ENCODE measurements at regions not wholly inside any gene's neighbourhood (a gene's known extent, or its start where the extent isn't known, plus 50 kb on each side); places are given as distances from the start of the nearest gene placed in this dataset.
"Not testable (repeated sequence)": the region's sequence is repeated elsewhere in the genome, so short reads cannot be mapped to it uniquely, and the experiment has no call there.

GRCh38 chr1:88523854-88524528, 160.1 kb upstream of the PKN2 start:
- DNase-seq = no peak

GRCh38 chr1:88526456-88526855, 157.6 kb upstream of the PKN2 start:
- DNase-seq = no peak

GRCh38 chr1:88528792-88529191, 155.3 kb upstream of the PKN2 start:
- DNase-seq = no peak

GRCh38 chr1:88529581-88529980, 154.5 kb upstream of the PKN2 start:
- DNase-seq = no peak

- DNase-seq = no peak
These were observed 153.8 kb upstream of the PKN2 start for GRCh38 chr1:88530246-88530645.

GRCh38 chr1:88537787-88538186, 146.3 kb upstream of the PKN2 start:
- DNase-seq = no peak

- DNase-seq = no peak
These were observed 145.7 kb upstream of the PKN2 start for GRCh38 chr1:88538222-88538899.

- no peak for DNase-seq
These were observed 143.8 kb upstream of the PKN2 start for GRCh38 chr1:88540255-88540654.

- no peak for DNase-seq
These were observed 142.5 kb upstream of the PKN2 start for GRCh38 chr1:88541596-88541995.

GRCh38 chr1:88544195-88544594, 139.9 kb upstream of the PKN2 start:
- no peak for DNase-seq

- no peak for DNase-seq
These were observed 134.5 kb upstream of the PKN2 start for GRCh38 chr1:88549536-88549935.

- DNase-seq = no peak
These were observed 131.8 kb upstream of the PKN2 start for GRCh38 chr1:88552226-88552625.

- DNase-seq = no peak
These were observed 127.1 kb upstream of the PKN2 start for GRCh38 chr1:88557014-88557413.

- no peak for DNase-seq
These were observed 123.5 kb upstream of the PKN2 start for GRCh38 chr1:88560621-88561020.

- DNase-seq = no peak
These were observed 121.1 kb upstream of the PKN2 start for GRCh38 chr1:88562991-88563390.

- no peak for DNase-seq
These were observed 117.3 kb upstream of the PKN2 start for GRCh38 chr1:88566615-88567387.

GRCh38 chr1:88571506-88571905, 112.6 kb upstream of the PKN2 start:
- DNase-seq = no peak

- no peak for DNase-seq
These were observed 104.5 kb upstream of the PKN2 start for GRCh38 chr1:88579598-88579997.

- no peak for DNase-seq
These were observed 102.4 kb upstream of the PKN2 start for GRCh38 chr1:88581703-88582102.

GRCh38 chr1:88593358-88593757, 90.7 kb upstream of the PKN2 start:
- no peak for DNase-seq

- no peak for DNase-seq
These were observed 88.6 kb upstream of the PKN2 start for GRCh38 chr1:88595355-88596002.

GRCh38 chr1:88597973-88598372, 86.1 kb upstream of the PKN2 start:
- not testable (repeated sequence) for DNase-seq

GRCh38 chr1:88608139-88608943, 75.7 kb upstream of the PKN2 start:
- DNase-seq = no peak

All from stimulated activated CD8-positive, alpha-beta memory T cell treated with anti-CD3 and anti-CD28 coated beads, Interleukin-4, amount 100 ng/mL, for 48 hours (primary cell).